Sigmoid colon (tissue), 4 donors: ENCODE measurements at regions not wholly inside any gene's neighbourhood (a gene's known extent, or its start where the extent isn't known, plus 50 kb on each side); places are given as distances from the start of the nearest gene placed in this dataset.

ENCODE experiments used
- CTCF ChIP-seq, 4 experiments: fragments of 450-650 bp in 3 of 4; fragments of 200-600 bp in 1 of 4; IDR thresholded peaks; one replicate each; pipeline ENCODE4 v1.5.1; 2016 to 2019; ENCODE audit warnings: antibody characterized with exemption in 4 of 4, mild to moderate bottlenecking in 3 of 4, moderate library complexity in 2 of 4
- EP300 ChIP-seq, 4 donors: sonication (generic); formaldehyde crosslinking; IDR thresholded peaks; one replicate each; pipeline ENCODE4 v1.6.1; 2017; ENCODE audit warnings: antibody characterized with exemption in 4 of 4
- POLR2A ChIP-seq, 2 donors: fragments of 450-650 bp; IDR thresholded peaks; one replicate each; pipeline ENCODE4 v1.6.1; 2016; ENCODE audit warnings: antibody characterized with exemption in 2 of 2, mild to moderate bottlenecking in 2 of 2, moderate library complexity in 2 of 2
- POLR2AphosphoS5 ChIP-seq, 4 donors: sonication (generic); formaldehyde crosslinking; IDR thresholded peaks; one replicate each; pipeline ENCODE4 v1.6.1; 2017; ENCODE audit warnings: antibody characterized with exemption in 4 of 4

GRCh38 chr12:67758119-67758518 is 109.6 kb downstream of the DYRK2 start:
- TF ChIP-seq CTCF (IDR thresholded peaks at IDR 0.05) (no peak), EP300 (IDR thresholded peaks at IDR 0.05) (no peak), POLR2A (IDR thresholded peaks at IDR 0.05) (no peak), POLR2AphosphoS5 (IDR thresholded peaks at IDR 0.05) (no peak)
